G401.6 (cell line): ENCODE measurements at regions not wholly inside any gene's neighbourhood (a gene's known extent, or its start where the extent isn't known, plus 50 kb on each side); places are given as distances from the start of the nearest gene placed in this dataset.

Source experiments
- FAIRE-seq: peaks from 2 replicates; lab custom pipeline; 2012; peaks lifted over from hg19 to GRCh38; lab: Jason Lieb, UNC

GRCh38 chr5:103375863-103376591 lies 117.5 kb downstream of the MACIR start:
- FAIRE-seq: no peak

- no peak for FAIRE-seq
Observed at GRCh38 chr5:103375350-103375749, 116.8 kb downstream of the MACIR start.

GRCh38 chr5:103374473-103374963 lies 116.0 kb downstream of the MACIR start:
- no peak for FAIRE-seq

- FAIRE-seq: no peak
Observed at GRCh38 chr5:103373597-103374472, 115.3 kb downstream of the MACIR start.

GRCh38 chr5:103371046-103371607 lies 112.6 kb downstream of the MACIR start:
- FAIRE-seq: no peak

GRCh38 chr5:103369125-103370120 lies 110.9 kb downstream of the MACIR start:
- FAIRE-seq: no peak

GRCh38 chr5:103367702-103368101 lies 109.1 kb downstream of the MACIR start:
- FAIRE-seq: no peak

GRCh38 chr5:103366918-103367549 lies 108.5 kb downstream of the MACIR start:
- FAIRE-seq: no peak

GRCh38 chr5:103364074-103364473 lies 105.5 kb downstream of the MACIR start:
- no peak for FAIRE-seq

GRCh38 chr5:103362211-103362610 lies 103.6 kb downstream of the MACIR start:
- FAIRE-seq: no peak

- no peak for FAIRE-seq
Observed at GRCh38 chr5:103360475-103360874, 101.9 kb downstream of the MACIR start.

GRCh38 chr5:103358305-103358995 lies 99.9 kb downstream of the MACIR start:
- no peak for FAIRE-seq

GRCh38 chr5:103357636-103358035 lies 99.1 kb downstream of the MACIR start:
- no peak for FAIRE-seq

GRCh38 chr5:103356350-103357091 lies 98.0 kb downstream of the MACIR start:
- FAIRE-seq: no peak

GRCh38 chr5:103355579-103355978 lies 97.0 kb downstream of the MACIR start:
- no peak for FAIRE-seq

GRCh38 chr5:103354446-103354845 lies 95.9 kb downstream of the MACIR start:
- no peak for FAIRE-seq

- no peak for FAIRE-seq
Observed at GRCh38 chr5:103353581-103353980, 95.0 kb downstream of the MACIR start.

- FAIRE-seq: no peak
Observed at GRCh38 chr5:103347716-103348423, 89.3 kb downstream of the MACIR start.

- FAIRE-seq: no peak
Observed at GRCh38 chr5:103346162-103346748, 87.7 kb downstream of the MACIR start.
